ENCODE measurements at regions not wholly inside any gene's neighbourhood (a gene's known extent, or its start where the extent isn't known, plus 50 kb on each side); places are given as distances from the start of the nearest gene placed in this dataset.

DNA sequence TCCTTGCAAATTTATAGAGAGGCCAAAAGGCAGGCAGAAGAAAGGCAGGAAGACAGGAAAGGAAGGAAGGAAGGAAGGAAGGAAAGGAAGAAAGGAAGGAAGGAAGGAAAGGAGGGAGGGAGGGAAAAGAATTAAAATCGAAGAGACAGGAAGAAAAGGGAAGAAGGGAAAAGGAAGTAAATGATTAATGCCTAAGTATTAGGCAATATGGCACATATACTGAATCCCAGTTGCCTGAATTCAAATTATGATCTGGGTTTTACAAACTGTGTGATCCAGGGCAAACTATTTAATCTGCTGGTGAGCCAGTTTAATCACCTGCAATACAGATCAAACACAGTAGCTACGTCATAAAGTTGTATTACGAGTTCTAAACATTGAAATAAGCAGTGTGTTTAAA, 983.6 kb downstream of the FLRT2 start:
- DNase-seq (ENCODE audit: low read depth), result no peak

DNA sequence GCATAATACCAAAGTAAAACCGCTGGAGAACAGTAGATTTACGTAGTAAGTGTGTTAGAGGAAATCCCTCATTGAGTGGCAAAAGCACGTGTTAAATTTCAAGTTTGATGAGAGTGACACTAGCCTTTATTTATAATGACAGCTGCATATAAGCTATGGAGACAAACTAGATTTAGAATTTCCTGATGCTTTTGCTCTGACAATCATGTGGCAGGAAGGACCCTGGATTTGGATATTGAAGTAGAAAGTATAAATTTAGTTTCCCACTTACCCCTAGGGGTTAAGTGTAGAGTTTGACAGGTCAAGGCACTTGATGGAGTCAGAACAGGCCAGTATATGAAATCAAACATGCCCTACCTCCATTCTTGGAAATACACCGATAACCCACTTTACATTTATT, 983.1 kb downstream of the FLRT2 start:
- no peak for DNase-seq (ENCODE audit: low read depth)

DNA sequence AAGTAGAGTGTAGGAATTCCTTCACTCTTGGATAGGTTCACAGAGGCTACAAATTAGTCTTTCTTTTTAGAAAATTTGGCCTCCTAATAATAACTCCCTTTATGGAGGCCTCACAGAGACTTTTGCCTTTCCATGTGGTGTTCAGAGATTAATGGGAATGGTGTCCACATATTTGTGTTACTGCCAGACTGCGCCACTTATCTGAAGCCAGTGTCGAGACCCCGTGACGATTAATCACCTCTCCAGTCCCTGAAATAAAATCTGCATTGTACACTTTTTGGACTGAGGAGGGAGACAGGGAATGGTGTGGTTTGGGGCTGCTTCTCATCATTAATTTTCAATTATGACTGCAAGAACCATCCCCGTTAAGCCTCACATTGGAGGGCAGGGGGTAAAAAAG, 980.5 kb downstream of the FLRT2 start:
- DNase-seq (ENCODE audit: low read depth), result no peak

DNA sequence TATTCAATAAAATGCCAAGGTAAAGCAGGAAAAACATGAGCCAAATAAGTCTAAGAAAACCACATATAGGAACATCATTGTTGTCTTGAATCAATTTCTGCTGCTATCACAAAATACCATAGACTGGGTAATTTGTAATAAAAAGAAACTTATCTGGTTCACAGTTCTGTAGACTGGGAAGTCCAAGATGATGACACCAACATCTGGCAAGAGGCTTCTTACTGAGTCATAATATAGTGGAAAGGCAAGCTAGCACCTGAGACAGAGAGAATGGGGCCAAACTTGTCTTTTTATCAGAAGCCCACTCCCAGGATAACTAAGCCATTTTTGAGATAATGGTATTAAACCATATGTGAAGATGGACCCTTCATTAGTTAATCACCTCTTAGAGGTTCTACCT, 975.9 kb downstream of the FLRT2 start:
- DNase-seq (ENCODE audit: low read depth), result no peak

DNA sequence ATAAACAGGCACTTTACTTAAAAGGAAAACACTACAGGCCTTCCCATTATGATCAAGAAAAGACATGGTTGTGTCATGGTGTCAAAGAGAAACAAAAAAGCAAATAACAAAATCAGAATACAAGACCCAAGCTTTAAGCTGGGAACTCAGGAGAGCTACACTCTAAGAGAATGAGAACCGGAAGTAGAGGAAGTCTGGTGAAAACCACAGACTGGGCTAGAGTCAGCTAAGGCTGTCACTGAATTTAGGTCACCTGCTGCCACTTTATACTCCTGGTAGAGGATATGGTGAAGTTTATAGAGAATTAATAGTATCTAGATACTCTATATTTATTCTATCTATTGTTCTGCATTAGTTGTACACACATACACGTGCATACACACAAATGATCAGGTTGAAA, 971.7 kb downstream of the FLRT2 start:
- DNase-seq (ENCODE audit: low read depth), result no peak

DNA sequence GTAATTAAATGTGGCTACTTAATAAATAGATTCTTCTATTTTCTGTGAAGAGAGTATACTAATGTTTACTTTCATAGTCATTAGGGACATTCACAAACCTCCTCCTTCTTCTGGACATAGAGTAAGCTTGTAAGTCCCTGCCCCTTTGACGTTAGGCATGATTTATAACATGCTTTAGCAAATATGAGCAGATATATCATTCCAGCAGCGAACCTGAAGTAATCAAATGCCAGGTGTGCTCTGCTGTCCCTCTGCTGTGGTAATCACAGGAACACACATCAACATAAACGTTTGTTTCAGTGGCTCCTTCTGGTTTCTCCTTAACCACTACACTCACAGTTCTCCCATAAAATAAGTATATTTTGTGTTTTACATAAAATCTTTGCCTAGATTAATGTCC, 961.8 kb downstream of the FLRT2 start:
- DNase-seq (ENCODE audit: low read depth), result no peak

DNA sequence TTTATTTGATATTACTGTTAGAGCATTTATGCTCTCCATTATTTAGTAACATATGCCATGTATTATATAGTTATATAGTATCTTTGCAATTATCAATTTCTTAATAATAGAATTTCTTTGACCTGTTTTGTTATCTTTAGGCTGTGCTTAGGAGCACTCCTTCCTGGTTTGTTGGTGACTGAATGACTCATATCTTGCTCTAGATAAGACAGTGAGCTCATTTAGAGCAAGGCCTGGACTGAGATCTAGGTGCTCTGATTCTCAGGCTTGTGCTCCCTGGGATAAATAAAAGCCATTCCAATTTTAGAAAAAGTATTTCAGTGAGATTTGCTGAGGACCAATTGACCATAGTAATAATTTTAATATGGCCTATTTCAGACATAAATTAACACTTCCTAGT, 951.2 kb downstream of the FLRT2 start:
- DNase-seq (ENCODE audit: low read depth), result no peak

DNA sequence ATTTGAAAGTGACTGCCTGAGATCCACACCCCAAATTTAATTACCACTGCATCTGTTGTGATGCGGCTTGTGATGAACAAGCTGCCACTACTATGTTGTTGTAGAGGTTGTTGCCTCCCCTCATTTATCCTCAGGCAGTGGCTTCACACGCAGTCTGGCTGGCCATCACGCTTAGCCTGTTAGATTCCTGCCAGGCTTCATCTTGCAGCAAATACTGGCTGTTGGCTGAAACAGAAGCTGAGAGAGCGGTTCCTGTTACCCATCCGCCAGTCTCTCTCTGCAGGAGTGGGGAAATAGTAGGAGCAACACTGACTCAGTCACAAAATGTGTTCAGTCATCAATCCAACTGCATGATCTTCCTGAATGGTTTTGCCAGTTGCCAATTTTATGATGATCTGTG, 934.4 kb downstream of the FLRT2 start:
- DNase-seq (ENCODE audit: low read depth), result peak; percentile 28

DNA sequence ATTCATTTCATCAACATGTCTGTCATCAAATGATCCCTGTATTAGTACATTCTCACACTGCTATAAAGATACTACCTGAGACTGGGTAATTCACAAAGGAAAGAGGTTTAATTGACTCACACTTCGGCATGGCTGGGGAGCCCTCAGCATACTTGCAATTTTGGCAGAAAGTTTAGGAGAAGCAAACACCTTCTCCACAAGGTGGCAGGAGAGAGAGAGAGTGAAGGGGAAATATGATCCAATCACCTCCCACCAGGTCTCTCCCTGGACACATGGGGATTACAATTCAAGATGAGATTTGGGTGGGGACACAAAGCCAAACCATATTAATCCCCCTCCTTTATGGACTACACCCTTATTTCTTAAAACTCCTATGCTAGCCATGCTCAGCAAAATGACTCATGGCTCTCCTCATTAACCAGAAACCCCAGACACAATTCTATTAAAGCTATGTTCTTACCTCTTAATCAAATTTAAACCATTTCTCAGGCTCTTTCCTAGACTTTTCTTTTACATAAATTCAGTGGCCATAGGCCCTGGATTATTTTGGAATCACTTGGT, 932.3 kb downstream of the FLRT2 start:
- DNase-seq (ENCODE audit: low read depth), result peak; percentile 6

DNA sequence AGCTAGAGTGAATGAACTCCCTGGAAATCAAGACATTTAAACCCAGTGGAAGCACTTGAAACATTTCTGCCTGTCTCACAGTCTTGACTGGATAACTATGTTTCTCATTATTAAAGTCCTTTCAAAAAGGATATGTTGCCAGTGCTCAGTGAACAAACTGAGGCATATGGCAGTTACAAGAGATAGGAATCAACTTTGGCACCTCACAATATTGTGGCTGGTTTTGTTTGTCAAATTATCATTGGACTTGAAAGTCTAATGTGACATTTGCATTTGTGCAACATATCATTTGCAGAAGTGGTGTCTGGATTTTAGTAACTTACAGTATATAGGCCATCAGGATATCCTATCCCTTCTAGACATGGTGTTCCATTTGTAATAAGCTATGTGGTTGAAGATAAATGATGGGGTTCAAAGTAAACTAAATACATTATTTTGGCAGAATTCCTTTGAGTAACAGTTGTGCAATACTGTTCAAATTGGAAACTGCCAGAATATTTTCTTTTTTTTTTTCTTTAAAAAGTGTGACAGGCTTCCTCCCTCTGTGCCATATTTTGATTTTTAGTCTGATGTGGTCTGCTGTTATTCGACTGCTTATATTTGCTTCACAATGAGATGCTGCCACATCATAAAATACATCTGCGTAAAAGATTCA, 927.7 kb downstream of the FLRT2 start:
- DNase-seq (ENCODE audit: low read depth), result no peak

DNA sequence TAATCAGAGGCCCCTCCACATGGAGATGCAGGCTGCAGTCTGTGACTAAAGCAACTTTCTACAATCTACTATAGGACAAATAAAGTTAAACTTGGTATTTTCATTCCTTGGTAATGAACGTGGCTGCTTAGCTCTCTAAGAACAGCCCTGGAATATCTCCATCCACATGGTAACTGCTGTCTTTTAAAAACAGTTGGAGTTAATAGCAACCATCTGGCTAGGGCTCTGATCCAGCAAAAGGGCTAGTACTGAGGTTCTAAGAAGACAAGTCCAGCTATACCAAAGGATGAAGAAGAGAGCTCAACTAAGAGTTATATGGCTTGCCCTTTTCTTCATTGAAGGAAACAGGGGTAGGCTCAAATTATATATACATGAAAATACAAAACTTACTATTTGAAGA, 920.1 kb downstream of the FLRT2 start:
- DNase-seq (ENCODE audit: low read depth), result peak; percentile 47

DNA sequence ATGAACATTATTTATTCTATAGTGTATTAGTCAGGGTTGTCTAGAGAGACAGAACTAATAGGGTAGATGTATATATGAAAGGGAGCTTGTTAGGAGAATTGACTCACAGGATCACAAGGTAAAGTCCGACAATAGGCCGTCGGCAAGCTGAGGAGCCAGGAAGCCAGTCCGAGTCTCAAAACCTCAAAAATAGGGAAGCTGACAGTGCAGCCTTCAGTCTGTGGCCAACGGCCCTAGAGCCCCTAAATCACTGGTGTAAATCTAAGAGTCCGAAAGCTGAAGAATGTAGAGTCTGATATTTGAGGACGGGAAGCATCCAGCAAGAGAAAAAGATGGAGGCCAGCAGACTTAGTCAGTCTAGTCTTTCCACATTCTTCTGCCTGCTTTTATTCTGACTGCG, 912.2 kb downstream of the FLRT2 start:
- DNase-seq (ENCODE audit: low read depth), result no peak

DNA sequence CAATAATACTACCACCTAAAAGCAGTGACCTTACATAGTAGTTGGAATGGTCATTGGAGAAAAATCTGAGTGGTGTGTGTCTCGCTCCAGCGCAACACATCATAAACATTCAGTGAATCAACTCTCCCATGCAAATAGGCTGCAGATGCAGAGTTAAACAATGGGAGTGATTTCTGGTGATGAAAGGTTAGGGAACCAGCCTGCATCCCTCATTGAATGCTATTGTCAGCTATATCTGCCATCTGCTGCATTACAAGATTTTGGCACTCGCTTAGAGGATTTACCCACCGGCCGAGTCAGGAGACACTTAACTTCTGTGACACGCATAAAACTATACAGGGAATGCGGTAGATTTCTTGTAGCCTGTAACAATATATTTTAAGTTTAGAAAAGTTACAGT, 900.9 kb downstream of the FLRT2 start:
- DNase-seq (ENCODE audit: low read depth), result no peak

DNA sequence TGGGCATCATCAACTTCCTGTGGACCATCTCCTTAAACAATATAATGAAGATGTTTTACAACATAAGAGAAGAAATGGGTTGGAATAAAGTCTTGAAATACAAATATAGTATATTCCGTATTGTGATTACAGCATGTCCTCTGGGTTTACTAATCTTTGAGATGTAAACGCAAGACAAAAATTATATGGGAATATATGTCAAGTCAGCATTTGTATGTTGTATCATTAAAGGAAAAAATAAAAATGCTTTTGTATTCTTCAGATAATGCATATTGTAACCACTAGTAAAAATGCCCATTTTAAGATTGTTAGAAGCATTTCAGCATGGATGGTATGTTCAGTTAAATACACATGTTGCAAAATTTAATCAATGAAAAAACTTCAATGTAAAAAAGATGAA, 893.3 kb downstream of the FLRT2 start:
- DNase-seq (ENCODE audit: low read depth), result no peak

DNA sequence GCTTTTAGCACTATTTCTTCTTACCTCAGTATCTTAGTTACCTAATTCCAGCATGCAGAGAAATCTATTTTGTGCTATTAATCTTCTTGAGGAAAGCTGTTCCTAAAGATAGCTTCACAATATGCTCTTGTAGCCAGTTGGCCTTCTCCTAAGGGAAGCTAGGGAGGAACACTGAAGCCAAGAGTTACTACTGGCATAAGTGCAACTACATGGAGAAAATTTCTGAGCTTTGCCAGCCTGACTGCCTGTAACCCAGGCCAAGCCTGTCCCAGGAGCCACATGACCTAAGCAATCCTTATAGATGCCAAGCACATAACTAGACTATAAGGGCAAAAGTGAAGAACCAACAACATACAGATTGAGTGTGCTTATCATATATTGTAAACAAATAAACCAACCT, 890.2 kb downstream of the FLRT2 start:
- DNase-seq (ENCODE audit: low read depth), result no peak

DNA sequence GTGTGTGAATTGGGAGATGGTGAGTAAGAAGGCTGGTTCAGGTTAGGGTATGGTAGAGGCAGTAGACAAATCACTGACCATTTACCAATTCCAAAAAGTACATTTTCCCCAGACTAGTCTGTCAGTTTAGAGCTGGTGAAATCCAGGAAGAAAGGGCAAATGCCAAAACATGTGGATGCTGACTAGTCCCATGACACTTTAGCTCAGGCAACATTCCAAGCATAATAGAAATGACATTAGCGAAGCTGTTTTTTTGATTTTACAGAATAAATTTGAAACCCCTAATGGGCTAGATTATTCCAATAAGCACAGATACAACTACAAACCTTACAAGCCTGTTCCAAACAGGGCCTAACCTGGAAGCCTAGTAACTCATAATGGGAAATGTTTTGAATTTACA, 884.2 kb downstream of the FLRT2 start:
- DNase-seq (ENCODE audit: low read depth), result no peak

DNA sequence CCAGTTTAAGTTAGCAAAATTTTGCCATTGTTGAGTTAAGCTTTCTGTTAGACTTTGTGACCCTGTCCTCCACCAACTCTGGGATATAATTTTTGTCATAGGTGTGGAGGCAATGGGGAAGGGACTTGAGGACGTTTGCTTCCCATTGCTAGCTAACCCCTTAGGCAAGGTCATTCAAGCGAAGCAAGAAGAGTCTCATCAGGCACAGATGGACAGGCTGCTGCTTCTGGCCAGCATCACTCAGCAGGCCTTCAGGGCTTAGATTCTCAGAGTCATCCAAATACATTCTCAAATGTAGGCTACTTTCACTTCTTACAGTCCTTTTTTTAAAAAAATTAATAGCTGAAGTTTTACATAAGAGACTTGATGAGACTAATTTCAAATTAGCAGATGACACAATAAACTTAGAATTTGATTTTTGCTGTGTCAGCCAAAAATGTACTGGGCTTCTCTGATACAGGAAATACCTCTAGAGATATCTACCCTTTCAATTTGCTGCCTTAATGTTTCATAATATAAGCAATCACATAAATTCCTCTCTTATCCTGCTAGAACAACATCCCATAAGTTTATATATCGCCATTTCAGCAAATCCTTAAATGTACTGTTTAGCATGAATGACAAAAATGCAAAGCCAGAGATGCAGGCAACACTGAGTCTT, 875.2 kb downstream of the FLRT2 start:
- no peak for DNase-seq (ENCODE audit: low read depth)

DNA sequence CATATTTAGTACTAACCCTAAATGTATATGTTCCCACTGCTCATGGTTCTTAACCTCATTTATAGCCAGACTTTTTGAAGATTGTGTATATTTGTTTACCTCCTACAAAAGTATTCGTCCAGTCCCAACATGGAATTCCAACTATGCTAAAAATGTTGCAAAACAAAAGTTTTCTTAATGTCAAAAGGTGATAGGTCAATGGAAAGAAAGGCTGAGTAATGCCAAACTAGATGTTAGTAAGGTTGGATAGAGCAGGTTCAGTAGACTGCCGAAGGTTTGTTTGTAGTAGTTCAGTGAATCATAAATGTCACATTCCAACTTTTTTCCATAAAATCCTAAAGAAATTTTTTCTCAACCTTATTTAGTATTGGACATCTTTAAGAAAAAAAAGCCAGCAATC, 874.5 kb downstream of the FLRT2 start:
- no peak for DNase-seq (ENCODE audit: low read depth)

DNA sequence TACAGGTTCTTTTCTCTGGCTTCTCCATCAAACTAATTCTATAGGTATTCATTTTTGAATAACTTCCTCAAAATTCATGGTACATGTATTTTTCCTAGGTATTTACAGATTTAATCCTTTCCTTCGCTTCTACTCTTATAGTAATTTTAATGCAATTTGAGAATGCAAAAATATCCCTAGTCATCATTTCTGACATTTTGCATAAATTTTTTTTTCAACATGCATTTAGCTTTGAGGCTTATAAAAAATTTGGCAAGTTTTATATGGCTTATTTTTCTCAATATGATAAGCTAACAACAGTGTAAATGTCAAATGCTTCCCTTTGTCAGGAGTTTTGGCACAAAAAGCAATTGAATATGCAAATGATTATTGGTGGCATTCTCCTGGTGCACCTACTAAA, 872.6 kb downstream of the FLRT2 start:
- no peak for DNase-seq (ENCODE audit: low read depth)

DNA sequence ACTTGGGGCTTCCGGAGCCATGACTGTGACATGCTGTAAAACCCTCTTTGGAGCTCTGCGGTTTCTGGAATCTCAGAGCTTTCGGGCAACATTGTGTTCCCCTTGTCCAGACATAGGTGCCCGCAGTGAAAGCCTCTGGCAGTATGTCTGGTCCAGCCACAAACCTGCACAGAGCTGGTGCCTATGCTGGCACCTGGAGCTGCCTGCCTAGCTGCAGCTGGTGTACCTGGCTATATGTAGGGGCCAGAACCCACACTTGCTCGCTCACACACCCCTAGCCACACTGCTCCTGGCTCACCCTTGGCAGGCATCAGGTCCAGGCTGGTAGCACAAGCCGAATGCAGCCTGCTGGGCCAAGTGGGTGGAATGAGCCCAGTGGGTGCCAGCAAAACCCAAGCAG, 861.1 kb downstream of the FLRT2 start:
- DNase-seq (ENCODE audit: low read depth), result no peak

DNA sequence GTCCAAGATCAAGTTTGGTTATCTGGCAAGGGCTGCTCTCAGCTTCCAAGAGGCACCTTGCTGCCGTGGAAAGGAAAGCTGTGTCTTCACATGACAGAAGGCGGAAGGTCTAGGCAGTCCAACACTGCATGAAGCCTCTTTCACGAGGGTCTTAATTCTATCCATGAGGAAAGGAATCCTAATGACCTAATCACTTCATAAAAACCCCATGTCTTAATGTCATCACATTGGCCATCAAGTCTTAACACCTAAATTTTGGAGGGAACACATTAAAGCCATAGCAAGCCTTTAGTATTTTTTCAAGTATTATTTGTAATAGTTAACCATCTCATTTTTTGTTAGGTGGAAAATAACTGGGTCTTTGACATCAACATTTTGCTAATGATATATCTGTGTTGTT, 858.3 kb downstream of the FLRT2 start:
- no peak for DNase-seq (ENCODE audit: low read depth)

DNA sequence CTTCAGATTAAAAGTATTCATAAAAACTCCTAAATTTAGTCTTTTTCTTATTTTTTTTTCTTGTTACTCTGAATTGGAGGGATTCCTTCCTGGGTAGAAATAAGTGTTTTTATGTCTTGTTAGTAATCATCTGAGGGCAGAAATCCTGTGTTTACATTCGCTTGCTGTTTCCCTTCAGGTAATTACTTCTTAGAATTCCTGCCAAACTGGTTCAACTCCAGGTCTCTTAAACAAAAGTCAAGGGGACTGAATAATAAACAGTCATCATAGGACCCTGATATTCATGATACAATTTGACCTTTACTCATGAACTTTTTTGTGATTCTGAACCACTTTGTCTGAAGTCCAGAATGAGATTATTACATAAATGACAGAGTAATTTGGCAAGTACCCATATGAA, 843.9 kb downstream of the FLRT2 start:
- no peak for DNase-seq (ENCODE audit: low read depth)

DNA sequence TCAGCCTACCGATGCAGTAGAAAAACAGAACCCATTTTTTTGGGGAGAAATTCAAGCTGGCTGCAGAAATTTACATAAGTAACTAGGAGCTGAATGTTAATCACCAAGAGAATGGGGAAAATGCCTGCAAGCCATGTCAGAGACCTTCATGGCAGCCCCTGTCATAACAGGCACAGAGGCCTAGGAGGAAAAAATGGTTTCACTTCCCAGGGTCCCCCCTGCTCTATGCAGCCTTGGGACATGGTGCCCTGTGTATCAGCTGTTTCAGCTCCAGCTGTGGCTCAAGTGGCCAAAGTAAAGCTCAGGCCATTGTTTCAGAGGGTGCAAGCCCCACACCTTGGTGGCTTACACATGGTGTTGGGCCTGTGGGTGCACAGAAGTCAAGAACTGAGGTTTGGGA, 842.5 kb downstream of the FLRT2 start:
- DNase-seq (ENCODE audit: low read depth), result no peak

DNA sequence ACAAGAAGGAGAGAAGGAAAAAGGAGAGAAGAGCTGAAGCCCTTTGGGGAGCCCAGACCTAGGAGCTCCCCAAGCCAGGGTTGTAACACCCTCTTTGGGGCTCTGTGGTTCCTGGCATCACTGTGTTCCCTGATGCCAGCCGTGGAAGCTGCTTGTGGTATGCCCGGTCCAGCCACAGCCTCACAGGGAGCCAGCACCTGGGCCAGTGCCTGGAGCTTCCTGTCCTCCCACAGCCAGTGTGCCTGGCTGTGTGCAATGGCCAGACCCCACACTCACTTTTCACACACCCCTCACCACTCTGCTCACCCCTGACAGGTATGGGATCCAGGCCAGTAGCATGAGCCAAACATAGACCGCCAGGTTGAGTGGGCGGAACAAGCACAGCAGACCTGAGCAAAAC, 834.7 kb downstream of the FLRT2 start:
- DNase-seq (ENCODE audit: low read depth), result no peak

All from fibroblast of gingiva (primary cell).